Ishikawa (cell line): ENCODE measurements at regions not wholly inside any gene's neighbourhood (a gene's known extent, or its start where the extent isn't known, plus 50 kb on each side); places are given as distances from the start of the nearest gene placed in this dataset.

Experiments
- CEBPB ChIP-seq: IDR thresholded peaks from 2 replicates; pipeline ENCODE4 v1.6.1; 2012
- EGR1 ChIP-seq: IDR thresholded peaks from 2 replicates; pipeline ENCODE4 v1.6.1; 2012
- EP300 ChIP-seq: IDR thresholded peaks from 2 replicates; pipeline ENCODE4 v1.6.1; 2012; ENCODE audit warnings: borderline replicate concordance
- RAD21 ChIP-seq: IDR thresholded peaks from 2 replicates; pipeline ENCODE4 v1.6.1; 2012; ENCODE audit warnings: low read depth
- TAF1 ChIP-seq: IDR thresholded peaks from 2 replicates; pipeline ENCODE4 v1.6.1; 2012; ENCODE audit warnings: low read depth, mild to moderate bottlenecking
- TCF12 ChIP-seq: IDR thresholded peaks from 2 replicates; pipeline ENCODE4 v1.6.1; 2012; ENCODE audit warnings: low read depth
- YY1 ChIP-seq: IDR thresholded peaks from 2 replicates; pipeline ENCODE4 v1.6.1; 2012; ENCODE audit warnings: low read depth
- TF ChIP-seq, protein P1 (sequence below): IDR thresholded peaks from 2 replicates; pipeline ENCODE4 v1.6.1; 2012; ENCODE audit warnings: low read depth, mild to moderate bottlenecking

GRCh38 chr2:67808112-67808511 is 254.7 kb downstream of the C1D start:
- TF ChIP-seq, protein P1, sequence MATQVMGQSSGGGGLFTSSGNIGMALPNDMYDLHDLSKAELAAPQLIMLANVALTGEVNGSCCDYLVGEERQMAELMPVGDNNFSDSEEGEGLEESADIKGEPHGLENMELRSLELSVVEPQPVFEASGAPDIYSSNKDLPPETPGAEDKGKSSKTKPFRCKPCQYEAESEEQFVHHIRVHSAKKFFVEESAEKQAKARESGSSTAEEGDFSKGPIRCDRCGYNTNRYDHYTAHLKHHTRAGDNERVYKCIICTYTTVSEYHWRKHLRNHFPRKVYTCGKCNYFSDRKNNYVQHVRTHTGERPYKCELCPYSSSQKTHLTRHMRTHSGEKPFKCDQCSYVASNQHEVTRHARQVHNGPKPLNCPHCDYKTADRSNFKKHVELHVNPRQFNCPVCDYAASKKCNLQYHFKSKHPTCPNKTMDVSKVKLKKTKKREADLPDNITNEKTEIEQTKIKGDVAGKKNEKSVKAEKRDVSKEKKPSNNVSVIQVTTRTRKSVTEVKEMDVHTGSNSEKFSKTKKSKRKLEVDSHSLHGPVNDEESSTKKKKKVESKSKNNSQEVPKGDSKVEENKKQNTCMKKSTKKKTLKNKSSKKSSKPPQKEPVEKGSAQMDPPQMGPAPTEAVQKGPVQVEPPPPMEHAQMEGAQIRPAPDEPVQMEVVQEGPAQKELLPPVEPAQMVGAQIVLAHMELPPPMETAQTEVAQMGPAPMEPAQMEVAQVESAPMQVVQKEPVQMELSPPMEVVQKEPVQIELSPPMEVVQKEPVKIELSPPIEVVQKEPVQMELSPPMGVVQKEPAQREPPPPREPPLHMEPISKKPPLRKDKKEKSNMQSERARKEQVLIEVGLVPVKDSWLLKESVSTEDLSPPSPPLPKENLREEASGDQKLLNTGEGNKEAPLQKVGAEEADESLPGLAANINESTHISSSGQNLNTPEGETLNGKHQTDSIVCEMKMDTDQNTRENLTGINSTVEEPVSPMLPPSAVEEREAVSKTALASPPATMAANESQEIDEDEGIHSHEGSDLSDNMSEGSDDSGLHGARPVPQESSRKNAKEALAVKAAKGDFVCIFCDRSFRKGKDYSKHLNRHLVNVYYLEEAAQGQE: no peak
- TF ChIP-seq YY1 (no peak), TAF1 (no peak), EGR1 (no peak), CEBPB (no peak), EP300 (no peak), RAD21 (no peak), TCF12 (no peak)
